DND-41 (cell line): ENCODE measurements at regions not wholly inside any gene's neighbourhood (a gene's known extent, or its start where the extent isn't known, plus 50 kb on each side); places are given as distances from the start of the nearest gene placed in this dataset.

Experiments used
- ATAC-seq: fragments of 200-7000 bp; cut with Tn5 transposase; 3 replicates; pipeline ENCODE4 v1.9.1; 2021; ENCODE audit warnings: low read depth; ENCODE audit not compliant: insufficient read depth
- DNase-seq: peaks from one replicate; pipeline ENCODE4 v3.0.0-alpha.2; 2020
- H2AFZ ChIP-seq: 2 replicates; pipeline ENCODE4 v1.6.0; 2012; ENCODE audit warnings: low read depth, low read length
- H3K27ac ChIP-seq: 2 replicates; pipeline ENCODE4 v1.5.1; 2012; ENCODE audit warnings: low read length, inconsistent platforms
- H3K27me3 ChIP-seq: fragments of 200-600 bp; sonication (generic); 2 replicates; pipeline ENCODE4 v1.6.0; 2012; ENCODE audit warnings: low read length, mild to moderate bottlenecking, inconsistent platforms; ENCODE audit not compliant: insufficient read depth, poor library complexity
- H3K36me3 ChIP-seq: 2 replicates; pipeline ENCODE4 v1.5.1; 2012; ENCODE audit warnings: low read length, inconsistent platforms; ENCODE audit not compliant: insufficient read depth
- H3K4me1 ChIP-seq: 2 replicates; pipeline ENCODE4 v1.5.1; 2012; ENCODE audit warnings: mild to moderate bottlenecking, low read length; ENCODE audit not compliant: insufficient read depth
- H3K4me2 ChIP-seq: 2 replicates; pipeline ENCODE4 v1.6.0; 2012; ENCODE audit warnings: mild to moderate bottlenecking, moderate library complexity, low read length, inconsistent platforms; ENCODE audit not compliant: insufficient read depth
- H3K4me3 ChIP-seq, 2 experiments: fragments of 200-600 bp in 1 of 2; shearing (Covaris generic) in 1 of 2; 2 replicates each; pipeline ENCODE4 v1.5.1; 2012 to 2016; ENCODE audit warnings: inconsistent platforms in 2 of 2, low read length in 2 of 2, mild to moderate bottlenecking in 2 of 2, low read depth in 1 of 2, moderate library complexity in 1 of 2
- H3K79me2 ChIP-seq: 2 replicates; pipeline ENCODE4 v1.6.0; 2012; ENCODE audit warnings: low read length, inconsistent platforms; ENCODE audit not compliant: insufficient read depth
- H3K9ac ChIP-seq: 2 replicates; pipeline ENCODE4 v1.6.0; 2012; ENCODE audit warnings: low read depth, mild to moderate bottlenecking, inconsistent platforms, low read length, moderate library complexity
- H3K9me3 ChIP-seq: 2 replicates; pipeline ENCODE4 v1.5.1; 2012; ENCODE audit warnings: low read length, moderate library complexity, mild to moderate bottlenecking, inconsistent platforms; ENCODE audit not compliant: insufficient read depth, severe bottlenecking
- H4K20me1 ChIP-seq: 2 replicates; pipeline ENCODE4 v1.6.0; 2012; ENCODE audit warnings: low read length; ENCODE audit not compliant: insufficient read depth
- EZH2 ChIP-seq: IDR thresholded peaks from 3 replicates; pipeline ENCODE4 v1.6.1; 2012; ENCODE audit warnings: borderline replicate concordance, low read depth, mild to moderate bottlenecking, moderate library complexity, low read length, inconsistent platforms; ENCODE audit not compliant: severe bottlenecking
- TF ChIP-seq, protein P1 (sequence below): IDR thresholded peaks from 2 replicates; pipeline ENCODE4 v1.5.1; 2012; ENCODE audit warnings: borderline replicate concordance, low read length, moderate library complexity, mild to moderate bottlenecking; ENCODE audit not compliant: poor library complexity, severe bottlenecking; ENCODE audit errors: extremely low read depth

DNA sequence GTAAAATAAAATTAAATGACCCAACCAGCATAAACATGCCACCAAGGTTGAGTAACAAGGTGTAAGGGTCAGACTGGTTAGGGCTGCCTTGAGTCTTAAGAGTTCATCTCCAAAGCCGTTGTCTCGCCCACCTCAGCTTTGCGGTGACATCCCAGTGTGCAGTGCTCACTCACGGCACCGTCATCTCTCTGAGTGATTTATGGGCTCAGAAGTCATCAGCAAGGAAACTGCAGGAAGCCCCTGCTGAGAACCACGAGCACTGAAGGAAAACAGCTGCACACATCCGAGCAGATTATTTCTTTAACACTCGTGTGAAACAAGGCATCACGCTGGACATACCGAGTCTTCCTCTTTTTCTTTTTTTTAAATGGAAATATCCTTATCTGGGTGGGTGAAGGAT, 411.1 kb downstream of the TRIML1 start:
- H3K9ac ChIP-seq = no peak overlapping the region
- no peaks in the 10 kb centered on the region for H3K36me3 ChIP-seq
- no peaks in the 10 kb centered on the region for H3K79me2 ChIP-seq
- H3K27ac ChIP-seq = no peak overlapping the region
- no peaks in the 10 kb centered on the region for H3K4me1 ChIP-seq
- ATAC-seq (no peak), DNase-seq (no peak)
- no peaks in the 10 kb centered on the region for H3K9me3 ChIP-seq
- TF ChIP-seq, protein P1, sequence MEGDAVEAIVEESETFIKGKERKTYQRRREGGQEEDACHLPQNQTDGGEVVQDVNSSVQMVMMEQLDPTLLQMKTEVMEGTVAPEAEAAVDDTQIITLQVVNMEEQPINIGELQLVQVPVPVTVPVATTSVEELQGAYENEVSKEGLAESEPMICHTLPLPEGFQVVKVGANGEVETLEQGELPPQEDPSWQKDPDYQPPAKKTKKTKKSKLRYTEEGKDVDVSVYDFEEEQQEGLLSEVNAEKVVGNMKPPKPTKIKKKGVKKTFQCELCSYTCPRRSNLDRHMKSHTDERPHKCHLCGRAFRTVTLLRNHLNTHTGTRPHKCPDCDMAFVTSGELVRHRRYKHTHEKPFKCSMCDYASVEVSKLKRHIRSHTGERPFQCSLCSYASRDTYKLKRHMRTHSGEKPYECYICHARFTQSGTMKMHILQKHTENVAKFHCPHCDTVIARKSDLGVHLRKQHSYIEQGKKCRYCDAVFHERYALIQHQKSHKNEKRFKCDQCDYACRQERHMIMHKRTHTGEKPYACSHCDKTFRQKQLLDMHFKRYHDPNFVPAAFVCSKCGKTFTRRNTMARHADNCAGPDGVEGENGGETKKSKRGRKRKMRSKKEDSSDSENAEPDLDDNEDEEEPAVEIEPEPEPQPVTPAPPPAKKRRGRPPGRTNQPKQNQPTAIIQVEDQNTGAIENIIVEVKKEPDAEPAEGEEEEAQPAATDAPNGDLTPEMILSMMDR = no peak
- TF ChIP-seq EZH2 = no peak
- H2AFZ ChIP-seq = no peak overlapping the region
- H3K4me2 ChIP-seq = no peak overlapping the region
- no peak overlapping the region for H3K4me3 ChIP-seq
- H4K20me1 ChIP-seq = no peaks in the 10 kb centered on the region; the same call in 1 of the 2 replicates
- no peaks in the 10 kb centered on the region for H3K27me3 ChIP-seq

DNA sequence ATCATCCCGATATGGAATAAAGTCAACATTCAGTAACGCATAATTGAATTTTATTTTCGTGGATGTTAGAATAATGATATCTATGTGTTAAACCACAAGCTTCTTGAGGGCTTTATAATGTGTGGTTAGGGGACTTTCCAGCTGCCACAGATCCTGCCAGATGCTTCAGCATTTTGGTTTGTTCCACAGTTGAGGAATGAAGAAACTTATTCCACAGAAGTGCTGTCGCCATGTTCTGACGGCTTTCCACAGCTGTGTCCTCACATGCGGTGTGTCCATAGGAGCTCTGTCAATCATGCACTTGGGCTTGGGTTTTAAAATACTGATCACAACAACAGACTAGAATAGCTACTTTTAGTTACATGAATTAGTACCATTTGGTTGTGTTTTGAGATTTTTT, 411.9 kb downstream of the TRIML1 start:
- TF ChIP-seq, protein P1 = no peak
- no peak for TF ChIP-seq EZH2
- H3K79me2 ChIP-seq = no peaks in the 10 kb centered on the region

DNA sequence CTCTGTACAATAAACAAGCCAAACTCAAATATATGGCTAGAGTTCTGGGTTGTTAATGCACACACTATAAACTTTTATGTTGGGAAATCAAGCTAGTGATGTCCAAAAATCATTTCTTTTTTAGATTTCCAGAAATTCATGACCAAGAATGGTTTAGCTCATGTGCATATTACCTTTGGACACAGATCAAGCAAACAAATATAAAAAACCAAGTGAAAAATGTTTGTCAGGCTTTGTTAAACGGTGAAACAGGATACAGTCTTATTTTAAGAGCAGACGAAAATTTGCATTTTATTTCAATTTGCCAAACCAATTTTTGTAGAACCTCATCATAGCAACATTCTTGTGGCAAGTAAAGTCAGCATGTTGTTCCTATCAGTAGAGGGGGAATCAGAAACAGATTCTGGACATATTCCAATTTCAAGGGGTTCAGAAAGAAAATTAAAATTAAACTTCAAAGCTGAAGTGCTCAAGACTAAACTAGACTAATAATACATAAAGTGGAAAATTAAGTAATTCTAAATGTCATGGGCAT, 413.6 kb downstream of the TRIML1 start:
- TF ChIP-seq, protein P1 = no peak
- no peak for TF ChIP-seq EZH2
- Histone ChIP-seq H3K4me3 (no peak overlapping the region), H4K20me1 (no peaks in the 10 kb centered on the region; the same call in 1 of the 2 replicates), H2AFZ (no peak overlapping the region), H3K79me2 (no peaks in the 10 kb centered on the region), H3K27me3 (no peaks in the 10 kb centered on the region), H3K4me1 (no peaks in the 10 kb centered on the region), H3K9me3 (no peaks in the 10 kb centered on the region), H3K36me3 (no peaks in the 10 kb centered on the region), H3K4me2 (no peak overlapping the region), H3K27ac (no peak overlapping the region), H3K9ac (no peak overlapping the region)
- no peak for ATAC-seq
- DNase-seq = no peak

More for the DNA sequence above, 411.9 kb downstream of the TRIML1 start:
- Histone ChIP-seq H3K36me3 (no peaks in the 10 kb centered on the region), H3K9me3 (no peaks in the 10 kb centered on the region), H2AFZ (no peak overlapping the region), H4K20me1 (no peaks in the 10 kb centered on the region; the same call in 1 of the 2 replicates), H3K9ac (no peak overlapping the region), H3K27me3 (no peaks in the 10 kb centered on the region), H3K4me1 (no peaks in the 10 kb centered on the region), H3K4me3 (no peak overlapping the region), H3K27ac (no peak overlapping the region), H3K4me2 (no peak overlapping the region)
- ATAC-seq (no peak), DNase-seq (no peak)
